NCI-H446 (cell line): ENCODE measurements at regions not wholly inside any gene's neighbourhood (a gene's known extent, or its start where the extent isn't known, plus 50 kb on each side); places are given as distances from the start of the nearest gene placed in this dataset.

Experiments used
- DNase-seq, 2 experiments: peaks; one replicate each; lab custom pipeline; 2025; lab: John Stamatoyannopoulos, UW

DNA sequence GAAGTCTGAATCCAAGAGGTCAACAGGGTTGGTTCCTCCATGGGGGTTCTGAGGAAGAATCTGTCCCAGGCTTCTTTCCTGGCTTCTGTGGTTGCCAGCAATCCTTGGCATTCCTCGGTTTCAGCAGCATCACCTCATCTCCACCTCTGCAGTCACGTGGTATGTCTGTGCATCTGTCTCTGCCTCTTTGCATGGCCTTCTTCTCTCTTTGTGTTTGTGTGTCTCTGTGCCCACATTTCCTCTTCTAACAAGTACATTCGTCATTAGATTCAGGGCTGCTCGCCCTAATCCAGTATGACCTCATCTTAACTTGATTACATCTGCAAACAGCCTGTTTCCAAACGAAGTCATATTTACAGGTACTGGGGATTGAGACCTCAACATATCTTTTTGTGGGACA is 114.0 kb downstream of the BCOR start:
- peak in 1 of 2 experiments; percentile 14 for DNase-seq

DNA sequence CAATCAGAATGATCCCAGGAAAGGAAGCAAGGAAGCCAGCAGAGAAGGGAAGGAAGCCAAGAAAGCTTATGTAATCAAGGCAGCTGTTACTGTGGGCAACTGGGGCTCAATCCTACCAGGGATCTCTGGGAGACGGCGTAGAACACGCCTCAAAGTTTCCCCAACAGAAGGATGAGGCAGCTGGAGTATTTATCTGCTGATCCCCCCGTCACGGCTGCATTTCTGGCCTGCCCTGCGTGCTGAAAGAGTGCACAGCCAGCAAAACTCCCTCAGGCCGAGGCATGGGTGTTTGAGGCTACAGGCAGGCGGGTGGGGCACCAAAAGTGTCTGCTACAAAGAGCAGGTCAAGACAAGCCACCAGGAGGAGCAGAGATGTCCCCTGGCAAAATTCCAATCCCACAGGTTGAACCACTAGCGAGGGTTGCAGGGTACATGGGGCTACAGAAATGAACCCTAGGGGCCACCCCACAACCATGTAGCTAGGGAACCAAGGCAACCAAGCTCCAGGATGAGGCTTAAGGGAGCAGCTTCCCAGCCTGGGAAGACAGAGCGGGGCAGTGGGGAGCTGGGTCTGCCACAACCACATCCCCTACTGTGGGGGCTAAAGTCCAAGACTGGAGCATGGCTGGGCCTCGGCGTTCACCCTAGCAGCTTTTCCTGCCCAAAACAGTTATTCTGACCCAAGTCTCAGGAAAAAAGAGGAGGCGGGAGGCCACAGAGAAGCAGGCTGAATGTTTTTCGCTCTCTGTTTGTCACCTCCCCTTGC is 113.4 kb downstream of the BCOR start:
- peak; percentile 26 to 41 for DNase-seq

GRCh38 chrX:39985071-39985470 is 112.7 kb downstream of the BCOR start:
- no peak for DNase-seq

- DNase-seq: no peak
These were observed 112.2 kb downstream of the BCOR start for GRCh38 chrX:39985551-39985950.

DNA sequence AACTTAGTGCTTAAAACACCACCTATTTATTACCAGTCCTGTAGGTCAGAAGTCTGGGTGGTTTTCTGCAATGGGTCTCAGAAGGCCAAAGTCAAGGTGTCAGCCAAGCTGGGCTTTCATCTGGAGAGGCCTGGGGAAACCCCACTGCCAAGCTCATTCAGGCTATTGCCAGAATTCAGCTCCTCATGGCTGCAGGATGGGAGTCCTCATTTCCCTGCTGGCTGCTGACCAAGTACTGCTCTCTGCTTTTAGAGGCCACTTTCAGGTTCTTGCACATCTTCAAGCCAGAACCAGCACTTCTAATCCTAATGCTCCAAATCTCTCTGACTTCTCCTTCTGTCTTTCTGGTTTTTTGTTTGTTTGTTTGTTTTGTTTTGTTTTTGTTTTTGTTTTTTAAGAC is 109.3 kb downstream of the BCOR start:
- DNase-seq: peak in 1 of 2 experiments; percentile 8

DNA sequence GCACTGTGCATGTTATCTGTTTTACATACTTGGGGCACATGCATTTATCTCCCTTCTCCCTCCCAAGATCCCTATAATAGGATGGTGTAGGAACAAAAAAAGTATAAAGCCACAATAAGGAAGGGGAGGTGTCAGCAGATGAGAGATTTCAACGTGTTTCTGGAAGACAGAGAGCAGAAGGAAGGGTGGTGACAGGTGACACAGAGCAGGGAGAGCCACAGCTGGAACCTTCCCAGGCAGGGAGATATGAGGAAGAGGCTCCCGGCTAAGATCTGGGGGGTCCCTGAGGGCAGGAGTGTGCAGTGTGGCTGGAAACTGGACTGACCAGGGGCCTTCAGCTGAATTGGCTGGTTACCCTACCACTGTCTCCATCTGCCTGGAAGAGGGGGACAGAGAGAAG is 107.4 kb downstream of the BCOR start:
- DNase-seq: no peak

DNA sequence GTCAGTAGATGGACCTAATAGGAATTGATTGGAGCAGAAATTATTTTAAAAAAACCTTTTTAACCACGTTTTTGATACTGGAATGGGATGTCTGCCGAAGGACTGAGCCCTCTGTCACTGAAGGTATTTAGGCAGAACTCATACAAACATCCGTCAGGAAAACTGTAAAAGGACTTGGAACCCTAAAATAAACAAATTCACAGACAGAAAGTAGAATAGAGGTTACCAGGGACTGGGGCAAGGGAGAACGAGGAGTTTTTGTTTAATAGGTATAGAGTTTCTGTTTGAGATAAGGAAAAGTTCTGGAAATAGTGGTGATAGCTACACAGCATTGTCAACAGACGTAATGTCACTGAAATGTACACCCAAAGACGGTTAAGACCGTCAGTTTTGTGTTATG is 105.5 kb downstream of the BCOR start:
- DNase-seq: no peak

DNA sequence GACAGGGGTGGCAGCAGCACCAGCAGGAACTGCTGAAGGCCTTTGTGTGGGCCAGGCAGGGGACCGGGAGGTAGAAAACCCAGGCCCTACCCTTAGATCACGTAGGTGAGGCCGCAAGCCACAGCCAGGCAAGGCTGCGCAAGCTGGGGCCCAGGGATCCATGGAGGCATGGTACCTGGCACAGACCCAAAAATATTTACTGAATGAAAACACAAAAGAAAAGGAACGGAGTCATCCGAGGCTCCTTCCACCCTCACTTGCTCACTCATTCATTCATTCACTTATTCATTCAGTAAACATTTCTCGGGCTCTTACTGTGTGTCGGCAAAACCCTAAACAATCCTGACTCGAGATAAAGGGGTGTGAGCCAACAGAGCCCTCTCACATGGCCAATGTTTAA is 102.3 kb downstream of the BCOR start:
- no peak for DNase-seq

DNA sequence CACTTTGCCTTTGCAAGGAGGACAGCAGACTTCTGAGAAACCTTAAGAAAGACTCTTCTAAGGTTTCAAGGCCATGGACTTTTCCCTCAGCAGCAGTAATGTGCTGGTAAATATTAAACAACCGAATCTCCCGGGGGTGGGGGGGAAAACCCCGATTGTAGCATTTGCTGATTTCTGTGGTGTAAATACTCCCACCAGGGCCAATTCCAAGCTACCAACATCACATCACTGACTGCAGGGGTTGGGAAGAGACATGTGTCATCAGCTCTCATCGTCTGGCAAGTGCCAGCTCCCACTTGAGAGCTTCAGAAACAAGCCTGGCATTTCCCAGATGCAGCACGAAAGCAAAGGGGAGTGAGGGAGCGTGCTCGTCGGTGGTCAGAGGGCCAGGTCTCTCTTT is 101.2 kb downstream of the BCOR start:
- no peak for DNase-seq

GRCh38 chrX:39998636-39999406 is 98.9 kb downstream of the BCOR start:
- no peak for DNase-seq
